ENCODE measurements at regions not wholly inside any gene's neighbourhood (a gene's known extent, or its start where the extent isn't known, plus 50 kb on each side); places are given as distances from the start of the nearest gene placed in this dataset.

GRCh38 chr2:193989645-193990044 lies 1667.4 kb upstream of the SLC39A10 start (continued):
- TF ChIP-seq CTCF (IDR thresholded peaks at IDR 0.05 in 2 of 3, conservative IDR thresholded peaks at IDR 0.05 in 1 of 3; ENCODE audit: borderline replicate concordance in 1 of 3, insufficient read depth in 1 of 3, low read depth in 2 of 3, low read length in 2 of 3), result no peak
- TF ChIP-seq ELF1 (IDR thresholded peaks at IDR 0.05; ENCODE audit: borderline replicate concordance, low read depth), result no peak
- no peak for TF ChIP-seq SP1 (IDR thresholded peaks at IDR 0.05; ENCODE audit: low read depth)
- TF ChIP-seq CEBPB (IDR thresholded peaks at IDR 0.05; ENCODE audit: low read depth), result no peak

- Histone ChIP-seq H4K20me1 (ENCODE audit: insufficient read depth) (no peaks in the 10 kb centered on the region), H3K27me3 (ENCODE audit: insufficient read depth, low read length) (no peaks in the 10 kb centered on the region), H3K36me3 (ENCODE audit: control insufficient read depth in 1 of 2, insufficient read depth in 2 of 2, low read length in 2 of 2) (no peaks in the 10 kb centered on the region), H3K4me2 (ENCODE audit: low read length) (no peak overlapping the region), H3K9me2 (ENCODE audit: insufficient read depth) (no peaks in the 10 kb centered on the region), H3K9ac (ENCODE audit: low read length) (no peak overlapping the region), H3K4me1 (ENCODE audit: control insufficient read depth in 1 of 2, insufficient read depth in 2 of 2, low read length in 2 of 2) (no peaks in the 10 kb centered on the region), H3K9me3 (ENCODE audit: control insufficient read depth in 1 of 2, insufficient read depth in 1 of 2, low read depth in 1 of 2, low read length in 2 of 2) (no peaks in the 10 kb centered on the region), H3K27ac (ENCODE audit: low read depth, low read length) (no peak overlapping the region), H3K79me2 (ENCODE audit: insufficient read depth, low read length) (no peaks in the 10 kb centered on the region), H2AFZ (ENCODE audit: low read depth, low read length, poor library complexity, severe bottlenecking) (no peak overlapping the region), H3K4me3 (replicated peaks in 1 of 2; ENCODE audit: low read depth in 1 of 2, low read length in 2 of 2) (no peak overlapping the region)
- BruUV-seq (replicated peaks), result no TSS peak
- DNase-seq (ENCODE audit: low read depth, low spot score), result no peak
- intact Hi-C loops (cut with micrococcal nuclease), result no loop called here
- ChIA-PET RAD21 (ENCODE audit: low non-redundant PET in 1 of 2, low total read pairs in 2 of 2, uncharacterized antibody in 2 of 2, unreplicated experiment in 2 of 2) (no interaction called here), CTCF (no interaction called here), POLR2A (no interaction called here)
- no peak for ATAC-seq
- no peak for TF ChIP-seq EZH2 (IDR thresholded peaks at IDR 0.05)
- no peak for TF ChIP-seq YY1 (IDR thresholded peaks at IDR 0.05; ENCODE audit: extremely low read depth, insufficient replicate concordance, low read depth, low read length)
- TF ChIP-seq EZH2phosphoT487 (IDR thresholded peaks at IDR 0.05; ENCODE audit: borderline replicate concordance), result no peak
- TF ChIP-seq RAD21 (IDR thresholded peaks at IDR 0.05; ENCODE audit: low read depth), result no peak
- TF ChIP-seq FOSL1 (IDR thresholded peaks at IDR 0.05; ENCODE audit: low read depth), result no peak
- no peak for TF ChIP-seq ZBTB33 (IDR thresholded peaks at IDR 0.05; ENCODE audit: extremely low read depth, insufficient replicate concordance, low read length)
- no peak for TF ChIP-seq ELF1 (IDR thresholded peaks at IDR 0.05; ENCODE audit: borderline replicate concordance, low read depth)
- TF ChIP-seq CTCF (IDR thresholded peaks at IDR 0.05 in 2 of 3, conservative IDR thresholded peaks at IDR 0.05 in 1 of 3; ENCODE audit: borderline replicate concordance in 1 of 3, insufficient read depth in 1 of 3, low read depth in 2 of 3, low read length in 2 of 3), result no peak
- no peak for TF ChIP-seq ZNF274 (IDR thresholded peaks at IDR 0.05; ENCODE audit: low read depth, low read length)
- no peak for TF ChIP-seq EGR1 (IDR thresholded peaks at IDR 0.05; ENCODE audit: low read depth)
- no peak for TF ChIP-seq CBX3 (IDR thresholded peaks at IDR 0.05; ENCODE audit: low read depth)
- TF ChIP-seq MAX (IDR thresholded peaks at IDR 0.05), result no peak
- no peak for TF ChIP-seq ATF3 (IDR thresholded peaks at IDR 0.05)
- TF ChIP-seq ZFX (IDR thresholded peaks at IDR 0.05), result no peak
- TF ChIP-seq SIN3A (IDR thresholded peaks at IDR 0.05; ENCODE audit: low read depth), result no peak
- TF ChIP-seq CEBPB (IDR thresholded peaks at IDR 0.05; ENCODE audit: low read depth), result no peak
- no peak for TF ChIP-seq SP1 (IDR thresholded peaks at IDR 0.05; ENCODE audit: low read depth)
Observed at GRCh38 chr2:193988784-193989183, 1668.2 kb upstream of the SLC39A10 start.

Data from HCT116 (cell line).